Body of pancreas (tissue), 4 donors: ENCODE measurements at regions not wholly inside any gene's neighbourhood (a gene's known extent, or its start where the extent isn't known, plus 50 kb on each side); places are given as distances from the start of the nearest gene placed in this dataset.
A peak's percentile ranks its signal among the peaks of the same experiment; 100 is the strongest.

Experiments
- ATAC-seq: fragments of 150-250 bp; one replicate; pipeline ENCODE4 v1.9.1; 2016
- DNase-seq, 4 donors: peaks; one replicate each; pipeline ENCODE4 v3.0.0-alpha.2; 2019
- H3K27ac ChIP-seq, 4 donors: fragments of 200-600 bp; sonication (generic); 1 replicate in 3 of 4; 2 replicates in 1 of 4; pipeline versions ENCODE4 v1.5.1 to v1.6.1; 2016 to 2019; ENCODE audit warnings: mild to moderate bottlenecking in 1 of 4, mixed read lengths in 1 of 4, moderate library complexity in 1 of 4
- H3K27me3 ChIP-seq, 2 donors: fragments of 200-600 bp; sonication (generic); one replicate each; pipeline ENCODE4 v1.6.0; 2016; ENCODE audit warnings: mild to moderate bottlenecking in 1 of 2
- H3K36me3 ChIP-seq, 2 donors: fragments of 200-600 bp; sonication (generic); replicated peaks in 1 of 2; 2 replicates each; pipeline ENCODE4 v1.5.1; 2016; ENCODE audit warnings: low read depth in 2 of 2; ENCODE audit not compliant: insufficient read depth in 1 of 2
- H3K4me1 ChIP-seq: fragments of 200-600 bp; sonication (generic); one replicate; pipeline ENCODE4 v1.6.0; 2016
- H3K4me3 ChIP-seq, 2 donors: fragments of 200-600 bp; sonication (generic); 1 replicate in 1 of 2; 2 replicates in 1 of 2; pipeline ENCODE4 v1.5.1; 2016 to 2019
- H3K9me3 ChIP-seq, 3 donors: fragments of 200-600 bp; sonication (generic); 1 replicate in 2 of 3; 2 replicates in 1 of 3; pipeline ENCODE4 v1.5.1; 2016
- POLR2A ChIP-seq, 3 donors: fragments of 450-650 bp; IDR thresholded peaks; one replicate each; pipeline ENCODE4 v1.6.1; 2016; ENCODE audit warnings: antibody characterized with exemption in 3 of 3, mild to moderate bottlenecking in 2 of 3
- WGBS, 2 donors: methylation state at CpG; one replicate each; pipeline ENCODE4 v1.1.5; 2017; 5-methylcytosine and 5-hydroxymethylcytosine counted together
- intact Hi-C: fragments of 100-400 bp; cut with DNase I; formaldehyde crosslinking; loops from one replicate; pipeline ENCODE4 v1.15.1; 2023
- TF ChIP-seq, protein P1 (sequence below), 7 experiments: fragments of 450-650 bp in 4 of 7; fragments of 200-600 bp in 3 of 7; sonication (generic) in 3 of 7; IDR thresholded peaks; one replicate each; pipeline ENCODE4 v1.5.1; 2016 to 2019; ENCODE audit warnings: antibody characterized with exemption in 7 of 7

DNA sequence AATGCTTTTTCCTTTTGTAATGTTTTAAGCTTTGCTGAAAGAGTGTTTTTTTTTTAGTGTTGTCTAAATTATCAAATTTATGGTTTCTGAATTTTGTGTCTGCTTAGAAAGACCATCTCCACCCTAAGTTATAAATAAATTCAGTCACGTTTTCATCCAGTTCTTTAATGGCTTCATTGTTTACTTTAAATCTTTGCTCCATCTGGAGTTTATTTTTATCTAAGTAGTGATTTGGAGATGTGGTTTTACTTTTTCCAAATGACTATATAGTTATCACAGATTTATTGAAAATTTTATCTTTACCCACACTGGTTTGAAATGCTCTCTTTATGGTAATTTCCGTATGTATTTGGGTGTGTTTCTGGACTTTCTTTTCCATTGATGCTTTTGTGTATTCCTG lies 577.2 kb upstream of the ZNF608 start:
- Histone ChIP-seq H3K9me3 (no peaks in the 10 kb centered on the region), H3K27ac (no peak overlapping the region), H3K4me3 (no peak overlapping the region), H3K27me3 (no peaks in the 10 kb centered on the region), H3K4me1 (peaks cover 6% of the 10 kb centered on the region), H3K36me3 (no peaks in the 10 kb centered on the region)
- no peak for DNase-seq
- intact Hi-C loops, result no loop called here
- 52 to 55% methylated on average over 2 of the region's 2 CpGs for WGBS, 2 donors
- ATAC-seq, result no peak
- TF ChIP-seq POLR2A (IDR thresholded peaks at IDR 0.05), result no peak
- TF ChIP-seq, protein P1, sequence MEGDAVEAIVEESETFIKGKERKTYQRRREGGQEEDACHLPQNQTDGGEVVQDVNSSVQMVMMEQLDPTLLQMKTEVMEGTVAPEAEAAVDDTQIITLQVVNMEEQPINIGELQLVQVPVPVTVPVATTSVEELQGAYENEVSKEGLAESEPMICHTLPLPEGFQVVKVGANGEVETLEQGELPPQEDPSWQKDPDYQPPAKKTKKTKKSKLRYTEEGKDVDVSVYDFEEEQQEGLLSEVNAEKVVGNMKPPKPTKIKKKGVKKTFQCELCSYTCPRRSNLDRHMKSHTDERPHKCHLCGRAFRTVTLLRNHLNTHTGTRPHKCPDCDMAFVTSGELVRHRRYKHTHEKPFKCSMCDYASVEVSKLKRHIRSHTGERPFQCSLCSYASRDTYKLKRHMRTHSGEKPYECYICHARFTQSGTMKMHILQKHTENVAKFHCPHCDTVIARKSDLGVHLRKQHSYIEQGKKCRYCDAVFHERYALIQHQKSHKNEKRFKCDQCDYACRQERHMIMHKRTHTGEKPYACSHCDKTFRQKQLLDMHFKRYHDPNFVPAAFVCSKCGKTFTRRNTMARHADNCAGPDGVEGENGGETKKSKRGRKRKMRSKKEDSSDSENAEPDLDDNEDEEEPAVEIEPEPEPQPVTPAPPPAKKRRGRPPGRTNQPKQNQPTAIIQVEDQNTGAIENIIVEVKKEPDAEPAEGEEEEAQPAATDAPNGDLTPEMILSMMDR (IDR thresholded peaks at IDR 0.05), result no peak

GRCh38 chr5:125325488-125326149 lies 579.2 kb upstream of the ZNF608 start:
- DNase-seq (no peak), ATAC-seq (no peak)
- Histone ChIP-seq H3K27me3 (no peaks in the 10 kb centered on the region), H3K4me3 (no peak overlapping the region), H3K36me3 (no peaks in the 10 kb centered on the region), H3K27ac (no peak overlapping the region), H3K9me3 (no peaks in the 10 kb centered on the region), H3K4me1 (peaks cover 6% of the 10 kb centered on the region)
- intact Hi-C loops, result no loop called here
- TF ChIP-seq, protein P1 (IDR thresholded peaks at IDR 0.05), result no peak
- no peak for TF ChIP-seq POLR2A (IDR thresholded peaks at IDR 0.05)
- 31 to 50% methylated on average over 4 of the region's 4 CpGs for WGBS, 2 donors

GRCh38 chr5:125326150-125326510 lies 579.7 kb upstream of the ZNF608 start:
- Histone ChIP-seq H3K27me3 (no peaks in the 10 kb centered on the region), H3K36me3 (no peaks in the 10 kb centered on the region), H3K27ac (no peak overlapping the region), H3K4me3 (no peak overlapping the region), H3K4me1 (peaks cover 6% of the 10 kb centered on the region), H3K9me3 (no peaks in the 10 kb centered on the region)
- intact Hi-C loops, result no loop called here
- TF ChIP-seq POLR2A (IDR thresholded peaks at IDR 0.05), result no peak
- TF ChIP-seq, protein P1 (IDR thresholded peaks at IDR 0.05), result no peak
- peak; percentile 28 to 59 (median 41) for DNase-seq
- peak; percentile 35 for ATAC-seq

DNA sequence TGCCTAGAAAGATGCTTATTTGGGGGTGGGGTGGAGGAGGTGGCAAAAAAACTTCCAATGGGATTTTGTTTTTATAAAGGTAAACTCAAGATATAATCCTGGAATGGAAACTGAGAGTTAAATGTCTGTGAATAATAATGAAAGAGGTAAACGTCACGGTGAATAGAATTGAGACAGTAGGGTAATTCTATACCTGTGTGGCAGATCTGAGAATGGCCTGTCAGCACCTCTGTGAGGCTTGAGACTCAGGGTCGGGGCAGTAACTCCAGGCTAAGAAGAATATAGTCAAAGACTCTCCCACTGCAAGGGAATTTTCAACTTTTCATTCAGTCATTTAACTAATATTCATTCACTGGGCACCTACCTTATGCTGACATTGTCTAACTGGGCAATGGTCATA lies 581.2 kb upstream of the ZNF608 start:
- DNase-seq, result no peak
- no peak for ATAC-seq
- no peaks in the 10 kb centered on the region for H3K36me3 ChIP-seq
- peaks cover 6% of the 10 kb centered on the region for H3K4me1 ChIP-seq
- H3K4me3 ChIP-seq, result no peak overlapping the region
- no peak overlapping the region for H3K27ac ChIP-seq
- intact Hi-C loops, result no loop called here
- WGBS, 2 donors, result 77 to 84% methylated on average over 3 of the region's 3 CpGs
- H3K27me3 ChIP-seq, result no peaks in the 10 kb centered on the region
- TF ChIP-seq POLR2A (IDR thresholded peaks at IDR 0.05), result no peak
- TF ChIP-seq, protein P1 (IDR thresholded peaks at IDR 0.05), result no peak
- no peaks in the 10 kb centered on the region for H3K9me3 ChIP-seq

DNA sequence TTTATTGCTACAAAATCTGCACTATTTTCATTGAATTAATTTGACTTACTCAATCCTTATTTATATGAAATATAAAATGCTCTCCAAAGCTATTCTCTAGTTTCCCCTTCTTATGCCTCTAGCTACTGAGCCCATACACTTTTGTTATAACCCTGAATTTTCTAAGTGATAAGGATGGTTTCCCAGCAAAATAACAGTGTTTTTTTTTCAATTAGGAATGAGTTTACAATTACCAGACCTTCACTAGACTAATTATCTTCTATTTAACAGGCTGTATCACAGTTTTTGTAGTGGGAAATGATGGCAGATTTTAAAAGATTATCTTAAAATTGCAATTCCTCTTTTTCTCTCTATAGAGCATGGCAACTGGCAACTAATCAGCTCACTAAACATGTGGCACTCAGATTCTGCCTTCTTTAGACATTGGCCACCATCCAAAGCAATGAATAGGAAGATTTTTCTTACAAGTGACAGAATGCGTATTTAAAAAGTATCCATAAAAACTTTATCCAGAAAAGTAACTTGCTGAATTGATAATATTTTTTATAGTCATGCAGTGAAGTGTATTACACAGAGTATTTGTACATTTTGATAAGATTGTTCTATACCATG lies 585.7 kb upstream of the ZNF608 start:
- H3K4me1 ChIP-seq, result no peaks in the 10 kb centered on the region
- WGBS, 2 donors, result 59 to 76% methylated on average over 1 of the region's 1 CpG
- no peak for ATAC-seq
- H3K27ac ChIP-seq, result no peak overlapping the region
- DNase-seq, result no peak
- H3K9me3 ChIP-seq, result no peaks in the 10 kb centered on the region
- no peak overlapping the region for H3K4me3 ChIP-seq
- intact Hi-C loops, result no loop called here
- no peaks in the 10 kb centered on the region for H3K27me3 ChIP-seq
- TF ChIP-seq, protein P1 (IDR thresholded peaks at IDR 0.05), result no peak
- TF ChIP-seq POLR2A (IDR thresholded peaks at IDR 0.05), result no peak
- H3K36me3 ChIP-seq, result no peaks in the 10 kb centered on the region
